ENCODE measurements at regions not wholly inside any gene's neighbourhood (a gene's known extent, or its start where the extent isn't known, plus 50 kb on each side); places are given as distances from the start of the nearest gene placed in this dataset.

GRCh38 chr1:214126697-214127146, 138.9 kb downstream of the PROX1 start:
- Histone ChIP-seq H3K9me3 (ENCODE audit: control insufficient read depth, low read depth, low read length) (no peaks in the 10 kb centered on the region), H2BK20ac (ENCODE audit: low read depth, low read length, poor library complexity, severe bottlenecking) (no peak overlapping the region), H2AFZ (ENCODE audit: low read length) (no peak overlapping the region), H2AK5ac (ENCODE audit: insufficient read length, low read length) (no peak overlapping the region), H3K79me1 (ENCODE audit: insufficient read depth, low read depth, low read length, poor library complexity, severe bottlenecking) (no peaks in the 10 kb centered on the region), H3K23me2 (ENCODE audit: insufficient read length, low read depth, low read length, poor library complexity, severe bottlenecking) (no peaks in the 10 kb centered on the region), H3K18ac (ENCODE audit: insufficient read length, low read depth, low read length) (no peak overlapping the region), H2BK5ac (ENCODE audit: insufficient read length, low read length) (no peak overlapping the region), H3K4ac (ENCODE audit: low read depth, low read length) (no peak overlapping the region), H2BK120ac (ENCODE audit: low read depth, low read length, poor library complexity, severe bottlenecking) (no peak overlapping the region), H4K20me1 (ENCODE audit: control insufficient read depth, insufficient read depth, insufficient read length) (no peaks in the 10 kb centered on the region), H3K27me3 (ENCODE audit: insufficient read depth, low read length) (no peaks in the 10 kb centered on the region), H4K91ac (ENCODE audit: insufficient read length, low read depth, low read length) (no peak overlapping the region), H2BK15ac (ENCODE audit: low read depth, low read length) (no peak overlapping the region), H2BK12ac (ENCODE audit: insufficient read length, low read depth, low read length) (no peak overlapping the region), H4K8ac (replicated peaks; ENCODE audit: insufficient read length, low read depth, low read length) (no peak overlapping the region), H3K79me2 (ENCODE audit: insufficient read depth, low read length) (no peaks in the 10 kb centered on the region), H3K56ac (ENCODE audit: insufficient read length, low read depth, low read length) (no peak overlapping the region), H3K23ac (ENCODE audit: insufficient read length, low read depth, low read length) (no peak overlapping the region), H3K14ac (ENCODE audit: insufficient read depth, low read length) (no peak overlapping the region), H3T11ph (ENCODE audit: low read length) (no peak overlapping the region), H3K9ac (ENCODE audit: extremely low read depth, insufficient read length, low read length) (no peak overlapping the region), H3K27ac (ENCODE audit: insufficient read length, low read depth, low read length) (no peak overlapping the region), H3K4me1 (ENCODE audit: insufficient read depth, low read length) (no peaks in the 10 kb centered on the region), H3K4me2 (ENCODE audit: insufficient read depth, insufficient read length, low read length) (no peak overlapping the region), H4K5ac (ENCODE audit: insufficient read length, low read depth, low read length) (no peak overlapping the region)
- peaks cover 2% of the 10 kb centered on the region; the same call in 1 of the 2 replicates for H3K27me3 Mint-ChIP-seq (ENCODE audit: low read depth)
- no CpG with 5 or more reads among the region's 2 CpGs for WGBS (ENCODE audit: extremely low coverage, insufficient read length, low lambda C conversion rate)
- H3K36me3 Mint-ChIP-seq (ENCODE audit: insufficient read depth in 1 of 3, low read depth in 3 of 3): no peaks in the 10 kb centered on the region
- TF ChIP-seq, protein P1, sequence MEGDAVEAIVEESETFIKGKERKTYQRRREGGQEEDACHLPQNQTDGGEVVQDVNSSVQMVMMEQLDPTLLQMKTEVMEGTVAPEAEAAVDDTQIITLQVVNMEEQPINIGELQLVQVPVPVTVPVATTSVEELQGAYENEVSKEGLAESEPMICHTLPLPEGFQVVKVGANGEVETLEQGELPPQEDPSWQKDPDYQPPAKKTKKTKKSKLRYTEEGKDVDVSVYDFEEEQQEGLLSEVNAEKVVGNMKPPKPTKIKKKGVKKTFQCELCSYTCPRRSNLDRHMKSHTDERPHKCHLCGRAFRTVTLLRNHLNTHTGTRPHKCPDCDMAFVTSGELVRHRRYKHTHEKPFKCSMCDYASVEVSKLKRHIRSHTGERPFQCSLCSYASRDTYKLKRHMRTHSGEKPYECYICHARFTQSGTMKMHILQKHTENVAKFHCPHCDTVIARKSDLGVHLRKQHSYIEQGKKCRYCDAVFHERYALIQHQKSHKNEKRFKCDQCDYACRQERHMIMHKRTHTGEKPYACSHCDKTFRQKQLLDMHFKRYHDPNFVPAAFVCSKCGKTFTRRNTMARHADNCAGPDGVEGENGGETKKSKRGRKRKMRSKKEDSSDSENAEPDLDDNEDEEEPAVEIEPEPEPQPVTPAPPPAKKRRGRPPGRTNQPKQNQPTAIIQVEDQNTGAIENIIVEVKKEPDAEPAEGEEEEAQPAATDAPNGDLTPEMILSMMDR (conservative IDR thresholded peaks at IDR 0.05): no peak
- H3K4me1 Mint-ChIP-seq: peaks cover 12 to 14% of the 10 kb centered on the region in 2 experiments
- no peak overlapping the region for H3K27ac Mint-ChIP-seq
- no peak for DNase-seq
- H3K4me3 Mint-ChIP-seq: no peak overlapping the region
- no peaks in the 10 kb centered on the region for H3K9me3 Mint-ChIP-seq

Measured in H9 (cell line).